Natural killer cell (primary cell): ENCODE measurements at regions not wholly inside any gene's neighbourhood (a gene's known extent, or its start where the extent isn't known, plus 50 kb on each side); places are given as distances from the start of the nearest gene placed in this dataset.

Experiments used
- ATAC-seq, 3 donors: fragments of 150-1000 bp in 2 of 3; fragments of 200-7000 bp in 1 of 3; cut with Tn5 transposase; 1 replicate in 1 of 3; 2 replicates in 2 of 3; pipeline ENCODE4 v1.10.0; 2021; ENCODE audit warnings: mild to moderate bottlenecking in 2 of 3, moderate library complexity in 2 of 3
- DNase-seq, 2 donors: peaks; one replicate each; pipeline versions ENCODE4 v3.0.0 to v3.0.0-alpha.2; 2013 to 2021; ENCODE audit warnings: mixed read lengths in 1 of 2
- H3K27ac ChIP-seq: one replicate; pipeline ENCODE4 v1.5.1; 2013; ENCODE audit warnings: mild to moderate bottlenecking, low read length
- H3K27me3 ChIP-seq: one replicate; pipeline ENCODE4 v1.6.1; 2013; ENCODE audit warnings: low read length; ENCODE audit not compliant: control insufficient read depth, insufficient read depth
- H3K36me3 ChIP-seq: one replicate; pipeline ENCODE4 v1.6.1; 2013; ENCODE audit warnings: low read length; ENCODE audit not compliant: control insufficient read depth, insufficient read depth
- H3K4me1 ChIP-seq: one replicate; pipeline ENCODE4 v1.6.1; 2013; ENCODE audit warnings: low read length; ENCODE audit not compliant: control insufficient read depth, insufficient read depth
- H3K4me3 ChIP-seq: one replicate; pipeline ENCODE4 v1.5.1; 2013; ENCODE audit warnings: low read length
- H3K9me3 ChIP-seq: one replicate; pipeline ENCODE4 v1.6.1; 2013; ENCODE audit warnings: low read length; ENCODE audit not compliant: control insufficient read depth, insufficient read depth
- H3K27ac Mint-ChIP-seq, 2 donors: one replicate each; pipeline ENCODE4 v1.8.0; 2022; ENCODE audit warnings: mild to moderate bottlenecking in 2 of 2, mixed read lengths in 2 of 2, moderate library complexity in 1 of 2
- H3K27me3 Mint-ChIP-seq, 2 donors: one replicate each; pipeline ENCODE4 v1.8.0; 2022; ENCODE audit warnings: low read depth in 2 of 2, mixed read lengths in 2 of 2
- H3K36me3 Mint-ChIP-seq: one replicate; pipeline ENCODE4 v1.8.0; 2022; ENCODE audit warnings: mixed read lengths
- H3K4me1 Mint-ChIP-seq, 2 donors: one replicate each; pipeline ENCODE4 v1.8.0; 2022; ENCODE audit warnings: mixed read lengths in 2 of 2
- H3K4me3 Mint-ChIP-seq: one replicate; pipeline ENCODE4 v1.8.0; 2022; ENCODE audit warnings: mild to moderate bottlenecking, moderate library complexity, mixed read lengths
- H3K9me3 Mint-ChIP-seq, 2 donors: one replicate each; pipeline ENCODE4 v1.8.0; 2022; ENCODE audit warnings: mixed read lengths in 2 of 2
- WGBS: methylation state at CpG from one replicate; pipeline ENCODE4 v1.1.7; 2013; ENCODE audit warnings: missing lambda C conversion rate; ENCODE audit not compliant: insufficient coverage; 5-methylcytosine and 5-hydroxymethylcytosine counted together
- intact Hi-C: fragments of 100-400 bp; cut with micrococcal nuclease; formaldehyde crosslinking; loops from one replicate; pipeline ENCODE4 v1.14.2; 2022
- TF ChIP-seq, protein P1 (sequence below): fragments of 200-600 bp; IDR thresholded peaks from one replicate; pipeline ENCODE4 v1.8.0; 2022; ENCODE audit warnings: antibody characterized with exemption

- WGBS, result 89% methylated on average over 2 of the region's 2 CpGs
Measured at GRCh38 chr18:42586601-42587000, 528.9 kb downstream of the RIT2 start.

GRCh38 chr18:42588786-42589185 is 526.7 kb downstream of the RIT2 start:
- Mint-ChIP-seq H3K4me3 (no peak overlapping the region), H3K27me3 (no peaks in the 10 kb centered on the region), H3K9me3 (peaks cover 8 to 15% of the 10 kb centered on the region in 2 donors), H3K27ac (no peak overlapping the region), H3K36me3 (no peaks in the 10 kb centered on the region), H3K4me1 (no peaks in the 10 kb centered on the region)
- WGBS, result 70% methylated on average over 2 of the region's 3 CpGs
- intact Hi-C loops, result no loop called here
- no peaks in the 10 kb centered on the region for H3K4me1 ChIP-seq
- ATAC-seq (no peak), DNase-seq (no peak)
- TF ChIP-seq, protein P1, sequence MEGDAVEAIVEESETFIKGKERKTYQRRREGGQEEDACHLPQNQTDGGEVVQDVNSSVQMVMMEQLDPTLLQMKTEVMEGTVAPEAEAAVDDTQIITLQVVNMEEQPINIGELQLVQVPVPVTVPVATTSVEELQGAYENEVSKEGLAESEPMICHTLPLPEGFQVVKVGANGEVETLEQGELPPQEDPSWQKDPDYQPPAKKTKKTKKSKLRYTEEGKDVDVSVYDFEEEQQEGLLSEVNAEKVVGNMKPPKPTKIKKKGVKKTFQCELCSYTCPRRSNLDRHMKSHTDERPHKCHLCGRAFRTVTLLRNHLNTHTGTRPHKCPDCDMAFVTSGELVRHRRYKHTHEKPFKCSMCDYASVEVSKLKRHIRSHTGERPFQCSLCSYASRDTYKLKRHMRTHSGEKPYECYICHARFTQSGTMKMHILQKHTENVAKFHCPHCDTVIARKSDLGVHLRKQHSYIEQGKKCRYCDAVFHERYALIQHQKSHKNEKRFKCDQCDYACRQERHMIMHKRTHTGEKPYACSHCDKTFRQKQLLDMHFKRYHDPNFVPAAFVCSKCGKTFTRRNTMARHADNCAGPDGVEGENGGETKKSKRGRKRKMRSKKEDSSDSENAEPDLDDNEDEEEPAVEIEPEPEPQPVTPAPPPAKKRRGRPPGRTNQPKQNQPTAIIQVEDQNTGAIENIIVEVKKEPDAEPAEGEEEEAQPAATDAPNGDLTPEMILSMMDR, result no peak
- no peak overlapping the region for H3K4me3 ChIP-seq
- H3K27ac ChIP-seq, result no peak overlapping the region
- no peaks in the 10 kb centered on the region for H3K9me3 ChIP-seq
- no peaks in the 10 kb centered on the region for H3K27me3 ChIP-seq
- H3K36me3 ChIP-seq, result no peaks in the 10 kb centered on the region

More at GRCh38 chr18:42586601-42587000, 528.9 kb downstream of the RIT2 start:
- Histone ChIP-seq H3K27ac (no peak overlapping the region), H3K9me3 (no peaks in the 10 kb centered on the region), H3K4me1 (no peaks in the 10 kb centered on the region), H3K4me3 (no peak overlapping the region), H3K27me3 (no peaks in the 10 kb centered on the region), H3K36me3 (no peaks in the 10 kb centered on the region)
- TF ChIP-seq, protein P1, result no peak
- no peak for ATAC-seq
- intact Hi-C loops, result no loop called here
- peaks cover 10 to 13% of the 10 kb centered on the region in 2 donors for H3K9me3 Mint-ChIP-seq
- DNase-seq, result no peak
- no peak overlapping the region for H3K27ac Mint-ChIP-seq
- no peaks in the 10 kb centered on the region for H3K4me1 Mint-ChIP-seq
- H3K27me3 Mint-ChIP-seq, result no peaks in the 10 kb centered on the region
- no peak overlapping the region for H3K4me3 Mint-ChIP-seq
- H3K36me3 Mint-ChIP-seq, result no peaks in the 10 kb centered on the region

DNA sequence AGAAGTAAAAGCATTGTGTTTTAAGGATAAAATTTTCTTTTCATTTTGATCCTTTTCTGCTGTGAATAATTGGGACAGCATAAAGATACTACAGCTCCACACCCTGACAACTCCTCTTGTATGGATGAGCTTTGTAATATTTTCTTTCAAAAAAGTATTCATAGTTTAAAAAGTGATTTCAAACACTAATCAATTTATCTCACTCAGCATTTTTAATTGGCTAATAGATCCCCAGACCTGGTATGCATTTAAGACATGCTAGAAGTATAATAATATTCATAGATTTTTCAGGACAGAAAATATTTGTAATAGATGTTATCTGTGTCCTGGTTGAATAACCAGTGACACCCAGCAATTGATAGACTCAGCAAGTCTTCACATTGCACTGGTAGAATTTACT is 510.7 kb downstream of the RIT2 start:
- H3K27ac ChIP-seq, result no peak overlapping the region
- Mint-ChIP-seq H3K4me1 (no peaks in the 10 kb centered on the region), H3K9me3 (peaks cover 6 to 11% of the 10 kb centered on the region in 2 donors), H3K4me3 (no peak overlapping the region), H3K27me3 (no peaks in the 10 kb centered on the region), H3K36me3 (no peaks in the 10 kb centered on the region), H3K27ac (no peak overlapping the region)
- DNase-seq, result no peak
- H3K27me3 ChIP-seq, result no peaks in the 10 kb centered on the region
- no peak overlapping the region for H3K4me3 ChIP-seq
- H3K4me1 ChIP-seq, result no peaks in the 10 kb centered on the region
- H3K36me3 ChIP-seq, result no peaks in the 10 kb centered on the region
- TF ChIP-seq, protein P1, result no peak
- ATAC-seq, result no peak
- H3K9me3 ChIP-seq, result peaks cover 3% of the 10 kb centered on the region
- intact Hi-C loops, result no loop called here

GRCh38 chr18:42606886-42607495 is 508.5 kb downstream of the RIT2 start:
- 95% methylated on average over 4 of the region's 4 CpGs for WGBS
- intact Hi-C loops, result no loop called here
- Histone ChIP-seq H3K9me3 (peaks cover 3% of the 10 kb centered on the region), H3K27me3 (no peaks in the 10 kb centered on the region), H3K27ac (no peak overlapping the region), H3K36me3 (no peaks in the 10 kb centered on the region), H3K4me3 (no peak overlapping the region), H3K4me1 (no peaks in the 10 kb centered on the region)
- no peaks in the 10 kb centered on the region for H3K27me3 Mint-ChIP-seq
- no peaks in the 10 kb centered on the region for H3K4me1 Mint-ChIP-seq
- no peak overlapping the region for H3K4me3 Mint-ChIP-seq
- DNase-seq, result no peak
- H3K36me3 Mint-ChIP-seq, result no peaks in the 10 kb centered on the region
- no peak for ATAC-seq
- H3K27ac Mint-ChIP-seq, result no peak overlapping the region
- TF ChIP-seq, protein P1, result no peak
- H3K9me3 Mint-ChIP-seq, result peaks cover 6 to 12% of the 10 kb centered on the region in 2 donors
